ENCODE measurements at regions not wholly inside any gene's neighbourhood (a gene's known extent, or its start where the extent isn't known, plus 50 kb on each side); places are given as distances from the start of the nearest gene placed in this dataset.

DNA sequence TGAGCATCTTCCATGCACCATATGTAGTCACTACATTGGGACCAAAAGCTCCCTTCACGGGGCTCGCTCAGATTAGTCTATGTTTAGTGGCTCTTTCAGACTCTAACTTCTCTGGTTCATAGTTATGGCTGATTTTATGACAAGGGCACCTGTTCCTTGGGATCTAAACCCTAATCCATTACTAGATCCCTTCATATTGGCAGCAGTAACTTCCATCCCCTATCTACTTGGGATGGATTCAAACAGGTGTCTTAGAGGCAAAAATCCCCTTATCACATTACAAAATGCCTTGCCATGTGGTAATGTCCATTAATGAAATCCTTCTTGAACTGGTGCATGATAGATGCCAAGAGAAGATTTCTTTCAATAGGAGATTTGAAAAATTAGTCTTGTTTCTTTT lies 96.7 kb upstream of the TP63 start:
- TF ChIP-seq POLR2AphosphoS5 (IDR thresholded peaks at IDR 0.05; ENCODE audit: low read depth, low read length), result no peak
- TF ChIP-seq, protein P1, sequence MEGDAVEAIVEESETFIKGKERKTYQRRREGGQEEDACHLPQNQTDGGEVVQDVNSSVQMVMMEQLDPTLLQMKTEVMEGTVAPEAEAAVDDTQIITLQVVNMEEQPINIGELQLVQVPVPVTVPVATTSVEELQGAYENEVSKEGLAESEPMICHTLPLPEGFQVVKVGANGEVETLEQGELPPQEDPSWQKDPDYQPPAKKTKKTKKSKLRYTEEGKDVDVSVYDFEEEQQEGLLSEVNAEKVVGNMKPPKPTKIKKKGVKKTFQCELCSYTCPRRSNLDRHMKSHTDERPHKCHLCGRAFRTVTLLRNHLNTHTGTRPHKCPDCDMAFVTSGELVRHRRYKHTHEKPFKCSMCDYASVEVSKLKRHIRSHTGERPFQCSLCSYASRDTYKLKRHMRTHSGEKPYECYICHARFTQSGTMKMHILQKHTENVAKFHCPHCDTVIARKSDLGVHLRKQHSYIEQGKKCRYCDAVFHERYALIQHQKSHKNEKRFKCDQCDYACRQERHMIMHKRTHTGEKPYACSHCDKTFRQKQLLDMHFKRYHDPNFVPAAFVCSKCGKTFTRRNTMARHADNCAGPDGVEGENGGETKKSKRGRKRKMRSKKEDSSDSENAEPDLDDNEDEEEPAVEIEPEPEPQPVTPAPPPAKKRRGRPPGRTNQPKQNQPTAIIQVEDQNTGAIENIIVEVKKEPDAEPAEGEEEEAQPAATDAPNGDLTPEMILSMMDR (IDR thresholded peaks at IDR 0.05), result no peak
- no peak for TF ChIP-seq TCF7L2 (IDR thresholded peaks at IDR 0.05; ENCODE audit: low read depth, low read length)
- no peak for TF ChIP-seq SIN3A (IDR thresholded peaks at IDR 0.05; ENCODE audit: borderline replicate concordance, insufficient read depth, low read depth, low read length)
- TF ChIP-seq, protein P2, sequence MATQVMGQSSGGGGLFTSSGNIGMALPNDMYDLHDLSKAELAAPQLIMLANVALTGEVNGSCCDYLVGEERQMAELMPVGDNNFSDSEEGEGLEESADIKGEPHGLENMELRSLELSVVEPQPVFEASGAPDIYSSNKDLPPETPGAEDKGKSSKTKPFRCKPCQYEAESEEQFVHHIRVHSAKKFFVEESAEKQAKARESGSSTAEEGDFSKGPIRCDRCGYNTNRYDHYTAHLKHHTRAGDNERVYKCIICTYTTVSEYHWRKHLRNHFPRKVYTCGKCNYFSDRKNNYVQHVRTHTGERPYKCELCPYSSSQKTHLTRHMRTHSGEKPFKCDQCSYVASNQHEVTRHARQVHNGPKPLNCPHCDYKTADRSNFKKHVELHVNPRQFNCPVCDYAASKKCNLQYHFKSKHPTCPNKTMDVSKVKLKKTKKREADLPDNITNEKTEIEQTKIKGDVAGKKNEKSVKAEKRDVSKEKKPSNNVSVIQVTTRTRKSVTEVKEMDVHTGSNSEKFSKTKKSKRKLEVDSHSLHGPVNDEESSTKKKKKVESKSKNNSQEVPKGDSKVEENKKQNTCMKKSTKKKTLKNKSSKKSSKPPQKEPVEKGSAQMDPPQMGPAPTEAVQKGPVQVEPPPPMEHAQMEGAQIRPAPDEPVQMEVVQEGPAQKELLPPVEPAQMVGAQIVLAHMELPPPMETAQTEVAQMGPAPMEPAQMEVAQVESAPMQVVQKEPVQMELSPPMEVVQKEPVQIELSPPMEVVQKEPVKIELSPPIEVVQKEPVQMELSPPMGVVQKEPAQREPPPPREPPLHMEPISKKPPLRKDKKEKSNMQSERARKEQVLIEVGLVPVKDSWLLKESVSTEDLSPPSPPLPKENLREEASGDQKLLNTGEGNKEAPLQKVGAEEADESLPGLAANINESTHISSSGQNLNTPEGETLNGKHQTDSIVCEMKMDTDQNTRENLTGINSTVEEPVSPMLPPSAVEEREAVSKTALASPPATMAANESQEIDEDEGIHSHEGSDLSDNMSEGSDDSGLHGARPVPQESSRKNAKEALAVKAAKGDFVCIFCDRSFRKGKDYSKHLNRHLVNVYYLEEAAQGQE (IDR thresholded peaks at IDR 0.05; ENCODE audit: insufficient read depth in 1 of 2, low read depth in 2 of 2, low read length in 1 of 2), result no peak

DNA sequence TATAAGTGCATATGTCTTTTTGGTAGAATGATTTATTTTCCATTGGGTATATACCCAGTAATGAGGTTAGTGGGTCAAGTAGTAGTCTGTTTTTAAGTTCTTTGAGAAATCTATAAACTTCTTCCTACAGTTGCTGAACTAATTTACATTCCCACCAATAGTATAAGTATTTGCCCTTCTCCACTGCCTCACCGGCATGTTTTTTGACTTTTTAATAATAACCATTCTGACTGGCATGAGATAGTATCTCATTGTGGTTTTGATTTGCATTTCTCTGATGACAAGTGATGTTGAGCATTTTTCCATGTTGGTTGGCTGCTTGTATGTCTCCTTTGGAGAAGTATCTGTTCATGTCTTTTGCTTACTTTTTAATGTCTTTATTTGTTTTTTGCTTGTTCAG lies 94.1 kb upstream of the TP63 start:
- ChIA-PET POLR2A (no interaction called here), CTCF (no interaction called here)
- Histone ChIP-seq H3K27me3 (ENCODE audit: control insufficient read depth, insufficient read depth, low read length) (no peaks in the 10 kb centered on the region), H3K4me3 (ENCODE audit: low read depth in 2 of 2, low read length in 2 of 2) (no peak overlapping the region), H3K27ac (ENCODE audit: low read length) (no peak overlapping the region), H3K36me3 (ENCODE audit: control insufficient read depth, insufficient read depth, low read length) (no peaks in the 10 kb centered on the region), H3K9me3 (ENCODE audit: control insufficient read depth, insufficient read depth, low read depth, low read length) (no peaks in the 10 kb centered on the region), H3K4me1 (ENCODE audit: control insufficient read depth, insufficient read depth, low read length) (no peaks in the 10 kb centered on the region)
- no peak for ATAC-seq
- no peak for DNase-seq (ENCODE audit: low read depth, low spot score)
- in situ Hi-C loops (cut with HindIII; ENCODE audit: low pct_unique_long_range_greater_than_20kb, low sequenced_read_pairs) (no loop called here), intact Hi-C loops (cut with micrococcal nuclease; ENCODE audit: unreplicated experiment) (no loop called here)
- BruUV-seq (replicated peaks), result no TSS peak
- no peak for TF ChIP-seq SIN3A (IDR thresholded peaks at IDR 0.05; ENCODE audit: borderline replicate concordance, insufficient read depth, low read depth, low read length)
- TF ChIP-seq TCF7L2 (IDR thresholded peaks at IDR 0.05; ENCODE audit: low read depth, low read length), result no peak
- TF ChIP-seq, protein P1 (IDR thresholded peaks at IDR 0.05), result no peak
- no peak for TF ChIP-seq POLR2AphosphoS5 (IDR thresholded peaks at IDR 0.05; ENCODE audit: low read depth, low read length)
- TF ChIP-seq, protein P2 (IDR thresholded peaks at IDR 0.05; ENCODE audit: insufficient read depth in 1 of 2, low read depth in 2 of 2, low read length in 1 of 2), result no peak

More for the DNA sequence above, 96.7 kb upstream of the TP63 start:
- no peak overlapping the region for H3K27ac ChIP-seq (ENCODE audit: low read length)
- ChIA-PET CTCF (no interaction called here), POLR2A (interaction anchor here (0.6 kb wide), 1 partner anchor 85 kb away, joined by 4 read pairs; no protein-coding TSS in a partner anchor)
- no peaks in the 10 kb centered on the region for H3K36me3 ChIP-seq (ENCODE audit: control insufficient read depth, insufficient read depth, low read length)
- no peaks in the 10 kb centered on the region for H3K4me1 ChIP-seq (ENCODE audit: control insufficient read depth, insufficient read depth, low read length)
- intact Hi-C loops (cut with micrococcal nuclease; ENCODE audit: unreplicated experiment), result no loop called here
- no peaks in the 10 kb centered on the region for H3K9me3 ChIP-seq (ENCODE audit: control insufficient read depth, insufficient read depth, low read depth, low read length)
- in situ Hi-C loops (cut with HindIII; ENCODE audit: low pct_unique_long_range_greater_than_20kb, low sequenced_read_pairs), result no loop called here
- ATAC-seq (no peak), DNase-seq (ENCODE audit: low read depth, low spot score) (no peak)
- no peaks in the 10 kb centered on the region for H3K27me3 ChIP-seq (ENCODE audit: control insufficient read depth, insufficient read depth, low read length)
- no TSS peak for BruUV-seq (replicated peaks)
- no peak overlapping the region for H3K4me3 ChIP-seq (ENCODE audit: low read depth in 2 of 2, low read length in 2 of 2)
